BE2C (cell line): ENCODE measurements at regions not wholly inside any gene's neighbourhood (a gene's known extent, or its start where the extent isn't known, plus 50 kb on each side); places are given as distances from the start of the nearest gene placed in this dataset.

Experiments
- DNase-seq: peaks from one replicate; pipeline ENCODE4 v3.0.0-alpha.2; 2020
- H3K27me3 ChIP-seq: fragments of 250-450 bp; sonication (Bioruptor Pico); 2 replicates; pipeline ENCODE4 v1.5.1; 2020; ENCODE audit warnings: mild to moderate bottlenecking
- H3K36me3 ChIP-seq: fragments of 250-450 bp; sonication (Bioruptor Pico); 2 replicates; pipeline ENCODE4 v1.5.1; 2020; ENCODE audit warnings: mild to moderate bottlenecking
- H3K4me1 ChIP-seq: fragments of 250-450 bp; sonication (Bioruptor Pico); 2 replicates; pipeline ENCODE4 v1.5.1; 2020
- H3K4me3 ChIP-seq: 2 replicates; pipeline ENCODE4 v1.5.1; 2011; ENCODE audit warnings: low read depth, low read length
- H3K9me3 ChIP-seq: fragments of 250-450 bp; sonication (Bioruptor Pico); 2 replicates; pipeline ENCODE4 v1.5.1; 2020
- CTCF ChIP-seq: IDR thresholded peaks from 2 replicates; pipeline ENCODE4 v1.5.1; 2012; ENCODE audit warnings: mild to moderate bottlenecking, low read depth, low read length

GRCh38 chr15:99472416-99473145 lies 93.2 kb upstream of the MEF2A start:
- Histone ChIP-seq H3K4me1 (no peaks in the 10 kb centered on the region), H3K36me3 (no peaks in the 10 kb centered on the region), H3K9me3 (no peaks in the 10 kb centered on the region), H3K4me3 (no peak overlapping the region), H3K27me3 (no peaks in the 10 kb centered on the region)
- DNase-seq: no peak
- TF ChIP-seq CTCF: no peak

- H3K4me3 ChIP-seq: no peak overlapping the region
- no peaks in the 10 kb centered on the region for H3K9me3 ChIP-seq
- no peaks in the 10 kb centered on the region for H3K4me1 ChIP-seq
- no peaks in the 10 kb centered on the region for H3K27me3 ChIP-seq
- no peak for DNase-seq
- TF ChIP-seq CTCF: no peak
- no peaks in the 10 kb centered on the region for H3K36me3 ChIP-seq
These were observed 91.5 kb upstream of the MEF2A start for GRCh38 chr15:99473981-99474906.

- TF ChIP-seq CTCF: no peak
- H3K27me3 ChIP-seq: no peaks in the 10 kb centered on the region
- no peak overlapping the region for H3K4me3 ChIP-seq
- no peak for DNase-seq
- no peaks in the 10 kb centered on the region for H3K4me1 ChIP-seq
- H3K9me3 ChIP-seq: no peaks in the 10 kb centered on the region
- H3K36me3 ChIP-seq: no peaks in the 10 kb centered on the region
These were observed 90.7 kb upstream of the MEF2A start for GRCh38 chr15:99474909-99475753.

- Histone ChIP-seq H3K27me3 (no peaks in the 10 kb centered on the region), H3K4me1 (no peaks in the 10 kb centered on the region), H3K9me3 (no peaks in the 10 kb centered on the region), H3K4me3 (no peak overlapping the region), H3K36me3 (no peaks in the 10 kb centered on the region)
- no peak for DNase-seq
- no peak for TF ChIP-seq CTCF
These were observed 89.9 kb upstream of the MEF2A start for GRCh38 chr15:99475754-99476412.

GRCh38 chr15:99476413-99477222 lies 89.2 kb upstream of the MEF2A start:
- no peaks in the 10 kb centered on the region for H3K36me3 ChIP-seq
- H3K9me3 ChIP-seq: no peaks in the 10 kb centered on the region
- peak; percentile 64 for DNase-seq
- no peak for TF ChIP-seq CTCF
- no peak overlapping the region for H3K4me3 ChIP-seq
- H3K27me3 ChIP-seq: no peaks in the 10 kb centered on the region
- no peaks in the 10 kb centered on the region for H3K4me1 ChIP-seq
